GM12891 (cell line): ENCODE measurements at regions not wholly inside any gene's neighbourhood (a gene's known extent, or its start where the extent isn't known, plus 50 kb on each side); places are given as distances from the start of the nearest gene placed in this dataset.

ENCODE experiments used
- POLR2A ChIP-seq: IDR thresholded peaks from 2 replicates; pipeline ENCODE4 v1.6.1; 2011; ENCODE audit warnings: low read depth, low read length, control low read depth
- POLR2AphosphoS5 ChIP-seq: IDR thresholded peaks from 2 replicates; pipeline ENCODE4 v1.6.1; 2011; ENCODE audit warnings: low read depth, low read length, control low read depth

- no peak for TF ChIP-seq POLR2A
- TF ChIP-seq POLR2AphosphoS5, result no peak
These were observed 269.8 kb downstream of the MBNL1 start for GRCh38 chr3:152538518-152538917.
